WTC11 (cell line): ENCODE measurements at regions not wholly inside any gene's neighbourhood (a gene's known extent, or its start where the extent isn't known, plus 50 kb on each side); places are given as distances from the start of the nearest gene placed in this dataset.

Source experiments
- ATAC-seq: fragments of 200-7000 bp; cut with Tn5 transposase; 2 replicates; pipeline ENCODE4 v1.10.0; 2021; ENCODE audit warnings: mild to moderate bottlenecking, moderate library complexity
- CTCF ChIA-PET: fragments of 300-600 bp; sonication (Branson Sonifier 250); formaldehyde crosslinking; loops from one replicate; lab custom pipeline; 2021; ENCODE audit warnings: antibody characterized with exemption; lab: Charles Lee
- POLR2A ChIA-PET: fragments of 350-600 bp; sonication (Branson Sonifier 250); formaldehyde crosslinking; loops from one replicate; lab custom pipeline; 2021; ENCODE audit warnings: antibody characterized with exemption; lab: Charles Lee
- DNase-seq: peaks from one replicate; pipeline ENCODE4 v3.0.0; 2021; ENCODE audit warnings: low spot score
- H3K27ac Mint-ChIP-seq: 2 replicates; pipeline ENCODE4 v1.8.0; 2021; ENCODE audit warnings: mixed read lengths
- H3K27me3 Mint-ChIP-seq: 2 replicates; pipeline ENCODE4 v1.8.0; 2021; ENCODE audit warnings: low read depth, mild to moderate bottlenecking, moderate library complexity, mixed read lengths
- H3K36me3 Mint-ChIP-seq: 2 replicates; pipeline ENCODE4 v1.8.0; 2021; ENCODE audit warnings: mixed read lengths
- H3K4me1 Mint-ChIP-seq: 2 replicates; pipeline ENCODE4 v1.8.0; 2022; ENCODE audit warnings: mixed read lengths
- H3K4me3 Mint-ChIP-seq: 2 replicates; pipeline ENCODE4 v1.8.0; 2021; ENCODE audit warnings: mild to moderate bottlenecking, moderate library complexity, mixed read lengths
- H3K9me3 Mint-ChIP-seq: 2 replicates; pipeline ENCODE4 v1.8.0; 2021; ENCODE audit warnings: mixed read lengths
- ARID4B ChIP-seq: sonication (generic); formaldehyde crosslinking; IDR thresholded peaks from 2 replicates; pipeline ENCODE4 v1.8.0; 2023; ENCODE audit warnings: missing genetic modification reagents, mild to moderate bottlenecking, borderline replicate concordance
- CREB1 ChIP-seq: sonication (generic); formaldehyde crosslinking; IDR thresholded peaks from 2 replicates; pipeline ENCODE4 v1.8.0; 2023; ENCODE audit warnings: mild to moderate bottlenecking, missing genetic modification reagents
- CREM ChIP-seq: sonication (generic); formaldehyde crosslinking; IDR thresholded peaks from 2 replicates; pipeline ENCODE4 v1.8.1; 2022; ENCODE audit warnings: mild to moderate bottlenecking, missing genetic modification reagents, moderate library complexity
- EMX1 ChIP-seq: fragments of 250-450 bp; sonication (Bioruptor Pico); IDR thresholded peaks from 2 replicates; pipeline ENCODE4 v1.8.0; 2021; ENCODE audit warnings: mild to moderate bottlenecking
- ESRRA ChIP-seq: sonication (generic); formaldehyde crosslinking; IDR thresholded peaks from 2 replicates; pipeline ENCODE4 v1.8.1; 2022; ENCODE audit warnings: mild to moderate bottlenecking, missing genetic modification reagents, borderline replicate concordance
- GABPB1 ChIP-seq: sonication (generic); formaldehyde crosslinking; IDR thresholded peaks from 2 replicates; pipeline ENCODE4 v1.8.1; 2023; ENCODE audit warnings: mild to moderate bottlenecking, missing genetic modification reagents
- JAZF1 ChIP-seq: fragments of 250-450 bp; sonication (Bioruptor Pico); IDR thresholded peaks from 2 replicates; pipeline ENCODE4 v1.9.0; 2021; ENCODE audit warnings: moderate library complexity, mild to moderate bottlenecking, inconsistent platforms
- JUN ChIP-seq: sonication (generic); formaldehyde crosslinking; IDR thresholded peaks from 2 replicates; pipeline ENCODE4 v1.8.0; 2023; ENCODE audit warnings: mild to moderate bottlenecking, missing genetic modification reagents
- NFATC4 ChIP-seq: fragments of 250-450 bp; sonication (Bioruptor Pico); IDR thresholded peaks from 2 replicates; pipeline ENCODE4 v1.9.0; 2021; ENCODE audit warnings: mild to moderate bottlenecking
- NFE2L1 ChIP-seq: sonication (generic); formaldehyde crosslinking; IDR thresholded peaks from 2 replicates; pipeline ENCODE4 v1.8.1; 2023; ENCODE audit warnings: missing genetic modification reagents
- NR1H2 ChIP-seq: sonication (generic); formaldehyde crosslinking; IDR thresholded peaks from 2 replicates; pipeline ENCODE4 v1.9.0; 2021; ENCODE audit warnings: mild to moderate bottlenecking, moderate library complexity, missing genetic modification reagents
- NR3C1 ChIP-seq: sonication (generic); formaldehyde crosslinking; conservative IDR thresholded peaks from 2 replicates; pipeline ENCODE4 v1.8.1; 2023; ENCODE audit warnings: low read depth, mild to moderate bottlenecking, missing genetic modification reagents
- TEAD4 ChIP-seq: sonication (generic); formaldehyde crosslinking; IDR thresholded peaks from 2 replicates; pipeline ENCODE4 v1.8.0; 2022; ENCODE audit warnings: mild to moderate bottlenecking, missing genetic modification reagents
- ZBTB21 ChIP-seq: sonication (generic); formaldehyde crosslinking; IDR thresholded peaks from 2 replicates; pipeline ENCODE4 v1.8.1; 2023; ENCODE audit warnings: mild to moderate bottlenecking, missing genetic modification reagents, borderline replicate concordance
- ZNF423 ChIP-seq: fragments of 250-450 bp; sonication (Bioruptor Pico); IDR thresholded peaks from 2 replicates; pipeline ENCODE4 v2.1.2; 2022; ENCODE audit warnings: mild to moderate bottlenecking, moderate library complexity
- TF ChIP-seq, protein P1 (sequence below): sonication (generic); formaldehyde crosslinking; IDR thresholded peaks from 2 replicates; pipeline ENCODE4 v1.8.1; 2022; ENCODE audit warnings: mild to moderate bottlenecking, missing genetic modification reagents, moderate library complexity, borderline replicate concordance
- TF ChIP-seq, protein P2 (sequence below): fragments of 250-450 bp; sonication (Bioruptor Pico); IDR thresholded peaks from 2 replicates; pipeline ENCODE4 v1.9.0; 2021; ENCODE audit warnings: moderate library complexity, mild to moderate bottlenecking, inconsistent platforms, borderline replicate concordance
- TF ChIP-seq, protein P3 (sequence below): sonication (generic); formaldehyde crosslinking; IDR thresholded peaks from 2 replicates; pipeline ENCODE4 v1.8.1; 2022; ENCODE audit warnings: low read depth, missing genetic modification reagents, borderline replicate concordance
- TF ChIP-seq, protein P4 (sequence below): fragments of 250-450 bp; sonication (Bioruptor Pico); IDR thresholded peaks from 2 replicates; pipeline ENCODE4 v1.8.0; 2021; ENCODE audit warnings: mild to moderate bottlenecking
- TF ChIP-seq, protein P5 (sequence below): sonication (generic); formaldehyde crosslinking; IDR thresholded peaks from 2 replicates; pipeline ENCODE4 v1.8.1; 2023; ENCODE audit warnings: mild to moderate bottlenecking, missing genetic modification reagents, borderline replicate concordance

DNA sequence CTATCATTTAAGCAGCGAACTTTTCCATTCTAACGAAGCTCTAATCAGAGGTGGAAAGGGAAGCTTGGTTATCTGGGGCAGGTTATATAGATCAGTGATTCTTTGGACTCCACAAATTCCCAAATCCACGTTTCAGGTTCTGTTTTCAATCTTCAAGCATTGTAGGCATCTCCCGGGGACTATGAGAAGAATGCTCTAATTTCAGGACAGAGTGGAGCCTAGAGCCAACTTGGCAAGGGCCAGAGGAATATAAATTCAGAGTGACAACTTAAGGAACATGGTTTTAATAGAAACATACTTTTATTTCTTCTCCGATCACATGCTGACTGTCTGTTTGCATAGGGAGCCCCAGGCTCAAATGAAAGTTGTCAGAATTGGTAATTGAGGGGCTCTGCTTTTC is 514.0 kb upstream of the KLF4 start (continued):
- TF ChIP-seq, protein P1, sequence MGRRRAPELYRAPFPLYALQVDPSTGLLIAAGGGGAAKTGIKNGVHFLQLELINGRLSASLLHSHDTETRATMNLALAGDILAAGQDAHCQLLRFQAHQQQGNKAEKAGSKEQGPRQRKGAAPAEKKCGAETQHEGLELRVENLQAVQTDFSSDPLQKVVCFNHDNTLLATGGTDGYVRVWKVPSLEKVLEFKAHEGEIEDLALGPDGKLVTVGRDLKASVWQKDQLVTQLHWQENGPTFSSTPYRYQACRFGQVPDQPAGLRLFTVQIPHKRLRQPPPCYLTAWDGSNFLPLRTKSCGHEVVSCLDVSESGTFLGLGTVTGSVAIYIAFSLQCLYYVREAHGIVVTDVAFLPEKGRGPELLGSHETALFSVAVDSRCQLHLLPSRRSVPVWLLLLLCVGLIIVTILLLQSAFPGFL (CRISPR knock-in tag): no peak
- TF ChIP-seq, protein P2, sequence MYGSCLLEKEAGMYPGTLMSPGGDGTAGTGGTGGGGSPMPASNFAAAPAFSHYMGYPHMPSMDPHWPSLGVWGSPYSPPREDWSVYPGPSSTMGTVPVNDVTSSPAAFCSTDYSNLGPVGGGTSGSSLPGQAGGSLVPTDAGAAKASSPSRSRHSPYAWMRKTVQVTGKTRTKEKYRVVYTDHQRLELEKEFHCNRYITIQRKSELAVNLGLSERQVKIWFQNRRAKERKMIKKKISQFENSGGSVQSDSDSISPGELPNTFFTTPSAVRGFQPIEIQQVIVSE (CRISPR knock-in tag): no peak
- TF ChIP-seq JUN (no peak), TEAD4 (no peak), ARID4B (CRISPR knock-in tag) (no peak), ZNF423 (CRISPR knock-in tag) (no peak), NR3C1 (CRISPR knock-in tag) (no peak), NFE2L1 (CRISPR knock-in tag) (no peak), CREB1 (CRISPR knock-in tag) (no peak), NFATC4 (CRISPR knock-in tag) (no peak)
- TF ChIP-seq, protein P3, sequence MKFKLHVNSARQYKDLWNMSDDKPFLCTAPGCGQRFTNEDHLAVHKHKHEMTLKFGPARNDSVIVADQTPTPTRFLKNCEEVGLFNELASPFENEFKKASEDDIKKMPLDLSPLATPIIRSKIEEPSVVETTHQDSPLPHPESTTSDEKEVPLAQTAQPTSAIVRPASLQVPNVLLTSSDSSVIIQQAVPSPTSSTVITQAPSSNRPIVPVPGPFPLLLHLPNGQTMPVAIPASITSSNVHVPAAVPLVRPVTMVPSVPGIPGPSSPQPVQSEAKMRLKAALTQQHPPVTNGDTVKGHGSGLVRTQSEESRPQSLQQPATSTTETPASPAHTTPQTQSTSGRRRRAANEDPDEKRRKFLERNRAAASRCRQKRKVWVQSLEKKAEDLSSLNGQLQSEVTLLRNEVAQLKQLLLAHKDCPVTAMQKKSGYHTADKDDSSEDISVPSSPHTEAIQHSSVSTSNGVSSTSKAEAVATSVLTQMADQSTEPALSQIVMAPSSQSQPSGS (CRISPR knock-in tag): no peak
- TF ChIP-seq, protein P4, sequence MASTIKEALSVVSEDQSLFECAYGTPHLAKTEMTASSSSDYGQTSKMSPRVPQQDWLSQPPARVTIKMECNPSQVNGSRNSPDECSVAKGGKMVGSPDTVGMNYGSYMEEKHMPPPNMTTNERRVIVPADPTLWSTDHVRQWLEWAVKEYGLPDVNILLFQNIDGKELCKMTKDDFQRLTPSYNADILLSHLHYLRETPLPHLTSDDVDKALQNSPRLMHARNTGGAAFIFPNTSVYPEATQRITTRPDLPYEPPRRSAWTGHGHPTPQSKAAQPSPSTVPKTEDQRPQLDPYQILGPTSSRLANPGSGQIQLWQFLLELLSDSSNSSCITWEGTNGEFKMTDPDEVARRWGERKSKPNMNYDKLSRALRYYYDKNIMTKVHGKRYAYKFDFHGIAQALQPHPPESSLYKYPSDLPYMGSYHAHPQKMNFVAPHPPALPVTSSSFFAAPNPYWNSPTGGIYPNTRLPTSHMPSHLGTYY (CRISPR knock-in tag): no peak
- TF ChIP-seq, protein P5, sequence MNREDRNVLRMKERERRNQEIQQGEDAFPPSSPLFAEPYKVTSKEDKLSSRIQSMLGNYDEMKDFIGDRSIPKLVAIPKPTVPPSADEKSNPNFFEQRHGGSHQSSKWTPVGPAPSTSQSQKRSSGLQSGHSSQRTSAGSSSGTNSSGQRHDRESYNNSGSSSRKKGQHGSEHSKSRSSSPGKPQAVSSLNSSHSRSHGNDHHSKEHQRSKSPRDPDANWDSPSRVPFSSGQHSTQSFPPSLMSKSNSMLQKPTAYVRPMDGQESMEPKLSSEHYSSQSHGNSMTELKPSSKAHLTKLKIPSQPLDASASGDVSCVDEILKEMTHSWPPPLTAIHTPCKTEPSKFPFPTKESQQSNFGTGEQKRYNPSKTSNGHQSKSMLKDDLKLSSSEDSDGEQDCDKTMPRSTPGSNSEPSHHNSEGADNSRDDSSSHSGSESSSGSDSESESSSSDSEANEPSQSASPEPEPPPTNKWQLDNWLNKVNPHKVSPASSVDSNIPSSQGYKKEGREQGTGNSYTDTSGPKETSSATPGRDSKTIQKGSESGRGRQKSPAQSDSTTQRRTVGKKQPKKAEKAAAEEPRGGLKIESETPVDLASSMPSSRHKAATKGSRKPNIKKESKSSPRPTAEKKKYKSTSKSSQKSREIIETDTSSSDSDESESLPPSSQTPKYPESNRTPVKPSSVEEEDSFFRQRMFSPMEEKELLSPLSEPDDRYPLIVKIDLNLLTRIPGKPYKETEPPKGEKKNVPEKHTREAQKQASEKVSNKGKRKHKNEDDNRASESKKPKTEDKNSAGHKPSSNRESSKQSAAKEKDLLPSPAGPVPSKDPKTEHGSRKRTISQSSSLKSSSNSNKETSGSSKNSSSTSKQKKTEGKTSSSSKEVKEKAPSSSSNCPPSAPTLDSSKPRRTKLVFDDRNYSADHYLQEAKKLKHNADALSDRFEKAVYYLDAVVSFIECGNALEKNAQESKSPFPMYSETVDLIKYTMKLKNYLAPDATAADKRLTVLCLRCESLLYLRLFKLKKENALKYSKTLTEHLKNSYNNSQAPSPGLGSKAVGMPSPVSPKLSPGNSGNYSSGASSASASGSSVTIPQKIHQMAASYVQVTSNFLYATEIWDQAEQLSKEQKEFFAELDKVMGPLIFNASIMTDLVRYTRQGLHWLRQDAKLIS (CRISPR knock-in tag): no peak
- TF ChIP-seq, all 79 proteins: peak for 0

- DNase-seq: no peak
- CTCF ChIA-PET: interaction anchor here (0.5 kb wide), 1 partner anchor 17 kb away, joined by 3 read pairs; no protein-coding TSS in a partner anchor
Measured at GRCh38 chr9:108002371-108002956, 512.9 kb upstream of the KLF4 start.

More at GRCh38 chr9:108002371-108002956, 512.9 kb upstream of the KLF4 start:
- ATAC-seq: no peak
- peaks cover 7% of the 10 kb centered on the region for H3K9me3 Mint-ChIP-seq
- H3K4me1 Mint-ChIP-seq: peaks cover 7% of the 10 kb centered on the region
- no peaks in the 10 kb centered on the region for H3K27me3 Mint-ChIP-seq
- H3K36me3 Mint-ChIP-seq: no peaks in the 10 kb centered on the region
- no peak overlapping the region for H3K4me3 Mint-ChIP-seq
- POLR2A ChIA-PET: no interaction called here
- TF ChIP-seq ZBTB21 (CRISPR knock-in tag) (no peak), CREM (CRISPR knock-in tag) (no peak), GABPB1 (CRISPR knock-in tag) (no peak), NR1H2 (CRISPR knock-in tag) (no peak), ESRRA (CRISPR knock-in tag) (no peak), JAZF1 (CRISPR knock-in tag) (no peak), EMX1 (no peak)
- TF ChIP-seq, all 79 proteins: peak for 0
- H3K27ac Mint-ChIP-seq: no peak overlapping the region
